WTC11 (cell line): ENCODE measurements at regions not wholly inside any gene's neighbourhood (a gene's known extent, or its start where the extent isn't known, plus 50 kb on each side); places are given as distances from the start of the nearest gene placed in this dataset.

Experiments
- ATAC-seq: fragments of 200-7000 bp; cut with Tn5 transposase; 2 replicates; pipeline ENCODE4 v1.10.0; 2021; ENCODE audit warnings: mild to moderate bottlenecking, moderate library complexity
- CTCF ChIA-PET: fragments of 300-600 bp; sonication (Branson Sonifier 250); formaldehyde crosslinking; loops from one replicate; lab custom pipeline; 2021; ENCODE audit warnings: antibody characterized with exemption; lab: Charles Lee
- POLR2A ChIA-PET: fragments of 350-600 bp; sonication (Branson Sonifier 250); formaldehyde crosslinking; loops from one replicate; lab custom pipeline; 2021; ENCODE audit warnings: antibody characterized with exemption; lab: Charles Lee
- DNase-seq: peaks from one replicate; pipeline ENCODE4 v3.0.0; 2021; ENCODE audit warnings: low spot score
- H3K27ac Mint-ChIP-seq: 2 replicates; pipeline ENCODE4 v1.8.0; 2021; ENCODE audit warnings: mixed read lengths
- H3K27me3 Mint-ChIP-seq: 2 replicates; pipeline ENCODE4 v1.8.0; 2021; ENCODE audit warnings: low read depth, mild to moderate bottlenecking, moderate library complexity, mixed read lengths
- H3K36me3 Mint-ChIP-seq: 2 replicates; pipeline ENCODE4 v1.8.0; 2021; ENCODE audit warnings: mixed read lengths
- H3K4me1 Mint-ChIP-seq: 2 replicates; pipeline ENCODE4 v1.8.0; 2022; ENCODE audit warnings: mixed read lengths
- H3K4me3 Mint-ChIP-seq: 2 replicates; pipeline ENCODE4 v1.8.0; 2021; ENCODE audit warnings: mild to moderate bottlenecking, moderate library complexity, mixed read lengths
- H3K9me3 Mint-ChIP-seq: 2 replicates; pipeline ENCODE4 v1.8.0; 2021; ENCODE audit warnings: mixed read lengths
- CREM ChIP-seq: sonication (generic); formaldehyde crosslinking; IDR thresholded peaks from 2 replicates; pipeline ENCODE4 v1.8.1; 2022; ENCODE audit warnings: mild to moderate bottlenecking, missing genetic modification reagents, moderate library complexity
- EMX1 ChIP-seq: fragments of 250-450 bp; sonication (Bioruptor Pico); IDR thresholded peaks from 2 replicates; pipeline ENCODE4 v1.8.0; 2021; ENCODE audit warnings: mild to moderate bottlenecking
- FOXJ3 ChIP-seq: sonication (generic); formaldehyde crosslinking; IDR thresholded peaks from 2 replicates; pipeline ENCODE4 v1.9.0; 2021; ENCODE audit warnings: missing genetic modification reagents, mild to moderate bottlenecking, borderline replicate concordance
- FOXK1 ChIP-seq: sonication (generic); formaldehyde crosslinking; IDR thresholded peaks from 2 replicates; pipeline ENCODE4 v1.8.0; 2022; ENCODE audit warnings: mild to moderate bottlenecking, moderate library complexity, missing genetic modification reagents
- FOXP1 ChIP-seq: sonication (generic); formaldehyde crosslinking; IDR thresholded peaks from 2 replicates; pipeline ENCODE4 v1.8.0; 2022; ENCODE audit warnings: missing genetic modification reagents, mild to moderate bottlenecking, moderate library complexity, borderline replicate concordance
- GTF2I ChIP-seq: fragments of 250-450 bp; sonication (Bioruptor Pico); conservative IDR thresholded peaks from 2 replicates; pipeline ENCODE4 v1.4.0; 2021; ENCODE audit warnings: mild to moderate bottlenecking
- KAT7 ChIP-seq: sonication (generic); formaldehyde crosslinking; IDR thresholded peaks from 2 replicates; pipeline ENCODE4 v1.8.1; 2023; ENCODE audit warnings: missing genetic modification reagents, mild to moderate bottlenecking, borderline replicate concordance
- NR1H2 ChIP-seq: sonication (generic); formaldehyde crosslinking; IDR thresholded peaks from 2 replicates; pipeline ENCODE4 v1.9.0; 2021; ENCODE audit warnings: mild to moderate bottlenecking, moderate library complexity, missing genetic modification reagents
- NR3C1 ChIP-seq: sonication (generic); formaldehyde crosslinking; conservative IDR thresholded peaks from 2 replicates; pipeline ENCODE4 v1.8.1; 2023; ENCODE audit warnings: low read depth, mild to moderate bottlenecking, missing genetic modification reagents
- OVOL2 ChIP-seq: fragments of 250-450 bp; sonication (Bioruptor Pico); IDR thresholded peaks from 2 replicates; pipeline ENCODE4 v1.9.0; 2021; ENCODE audit warnings: mild to moderate bottlenecking, borderline replicate concordance
- PRRX2 ChIP-seq: fragments of 250-450 bp; sonication (Bioruptor Pico); IDR thresholded peaks from 2 replicates; pipeline ENCODE4 v1.8.0; 2021; ENCODE audit warnings: mild to moderate bottlenecking
- RELA ChIP-seq: sonication (generic); formaldehyde crosslinking; IDR thresholded peaks from 2 replicates; pipeline ENCODE4 v1.8.1; 2022; ENCODE audit warnings: missing genetic modification reagents, mild to moderate bottlenecking, borderline replicate concordance
- RORB ChIP-seq: fragments of 250-450 bp; sonication (Bioruptor Pico); IDR thresholded peaks from 2 replicates; pipeline ENCODE4 v1.9.0; 2021; ENCODE audit warnings: mild to moderate bottlenecking
- SOX15 ChIP-seq: fragments of 250-450 bp; sonication (Bioruptor Pico); IDR thresholded peaks from 2 replicates; pipeline ENCODE4 v1.9.0; 2021; ENCODE audit warnings: mild to moderate bottlenecking
- SP1 ChIP-seq: sonication (generic); formaldehyde crosslinking; conservative IDR thresholded peaks from 2 replicates; pipeline ENCODE4 v1.8.1; 2022; ENCODE audit warnings: missing genetic modification reagents
- ZNF121 ChIP-seq: sonication (generic); formaldehyde crosslinking; IDR thresholded peaks from 2 replicates; pipeline ENCODE4 v1.8.0; 2023; ENCODE audit warnings: missing genetic modification reagents
- ZNF138 ChIP-seq: sonication (generic); formaldehyde crosslinking; conservative IDR thresholded peaks from 2 replicates; pipeline ENCODE4 v1.8.1; 2022; ENCODE audit warnings: mild to moderate bottlenecking, moderate library complexity, missing genetic modification reagents
- TF ChIP-seq, protein P1 (sequence below): fragments of 250-450 bp; sonication (Bioruptor Pico); IDR thresholded peaks from 2 replicates; pipeline ENCODE4 v2.1.2; 2022; ENCODE audit warnings: mild to moderate bottlenecking, moderate library complexity
- TF ChIP-seq, protein P2 (sequence below): sonication (generic); formaldehyde crosslinking; IDR thresholded peaks from 2 replicates; pipeline ENCODE4 v1.8.1; 2022; ENCODE audit warnings: missing genetic modification reagents, borderline replicate concordance
- TF ChIP-seq, protein P3 (sequence below): sonication (generic); formaldehyde crosslinking; IDR thresholded peaks from 2 replicates; pipeline ENCODE4 v1.8.1; 2022; ENCODE audit warnings: low read depth, mild to moderate bottlenecking, moderate library complexity, missing genetic modification reagents, borderline replicate concordance
- TF ChIP-seq, protein P4 (sequence below): sonication (generic); formaldehyde crosslinking; IDR thresholded peaks from 2 replicates; pipeline ENCODE4 v1.8.1; 2023; ENCODE audit warnings: mild to moderate bottlenecking, missing genetic modification reagents, moderate library complexity
- TF ChIP-seq, protein P5 (sequence below): sonication (generic); formaldehyde crosslinking; IDR thresholded peaks from 2 replicates; pipeline ENCODE4 v1.8.1; 2022; ENCODE audit warnings: mild to moderate bottlenecking, moderate library complexity, missing genetic modification reagents

DNA sequence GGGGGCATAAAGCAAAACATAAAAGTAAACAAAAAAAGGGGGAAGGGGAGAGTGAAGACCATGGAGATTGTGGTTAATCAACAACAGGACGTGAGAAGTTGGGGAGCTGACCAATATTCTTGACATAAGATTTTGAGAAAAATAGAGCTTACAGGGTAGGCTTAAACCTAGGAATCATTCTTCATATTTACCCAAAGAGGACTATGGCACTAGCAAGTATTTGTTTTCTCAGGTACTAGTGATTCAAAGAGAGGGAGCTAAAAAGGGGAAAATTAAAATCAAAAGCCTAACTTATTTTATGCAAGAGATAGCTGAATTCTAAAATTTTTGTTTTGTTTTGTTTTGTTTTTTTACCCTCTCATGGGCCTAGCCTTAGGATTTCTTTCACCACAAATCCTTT lies 427.5 kb downstream of the PIK3R1 start:
- H3K36me3 Mint-ChIP-seq: no peaks in the 10 kb centered on the region

DNA sequence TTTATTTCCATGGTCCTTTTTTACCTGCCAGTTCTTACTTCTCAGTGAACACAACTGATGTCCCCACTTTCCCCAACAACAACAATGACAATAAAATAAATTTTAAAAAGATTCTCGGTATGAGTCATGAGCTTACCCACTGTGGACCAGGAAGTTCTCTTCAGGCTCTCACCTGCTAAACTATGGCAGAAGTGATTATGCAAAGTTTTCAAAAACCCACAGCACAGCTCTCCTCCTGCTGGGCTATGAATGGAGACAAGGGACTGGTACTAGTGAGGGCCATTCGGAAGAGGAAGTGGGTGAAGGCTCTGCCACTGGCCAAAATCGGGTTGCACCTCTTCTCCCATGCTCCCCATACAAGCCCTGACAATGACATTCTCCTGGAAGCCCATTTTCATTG lies 429.4 kb downstream of the PIK3R1 start:
- POLR2A ChIA-PET: no interaction called here
- Mint-ChIP-seq H3K27me3 (peaks cover 6% of the 10 kb centered on the region), H3K27ac (no peak overlapping the region), H3K9me3 (no peaks in the 10 kb centered on the region), H3K4me1 (peaks cover 31% of the 10 kb centered on the region), H3K4me3 (no peak overlapping the region), H3K36me3 (no peaks in the 10 kb centered on the region)
- CTCF ChIA-PET: interaction anchor here (0.7 kb wide), 1 partner anchor 358 kb away, joined by 3 read pairs; no protein-coding TSS in a partner anchor
- ATAC-seq (no peak), DNase-seq (no peak)
- TF ChIP-seq, protein P1, sequence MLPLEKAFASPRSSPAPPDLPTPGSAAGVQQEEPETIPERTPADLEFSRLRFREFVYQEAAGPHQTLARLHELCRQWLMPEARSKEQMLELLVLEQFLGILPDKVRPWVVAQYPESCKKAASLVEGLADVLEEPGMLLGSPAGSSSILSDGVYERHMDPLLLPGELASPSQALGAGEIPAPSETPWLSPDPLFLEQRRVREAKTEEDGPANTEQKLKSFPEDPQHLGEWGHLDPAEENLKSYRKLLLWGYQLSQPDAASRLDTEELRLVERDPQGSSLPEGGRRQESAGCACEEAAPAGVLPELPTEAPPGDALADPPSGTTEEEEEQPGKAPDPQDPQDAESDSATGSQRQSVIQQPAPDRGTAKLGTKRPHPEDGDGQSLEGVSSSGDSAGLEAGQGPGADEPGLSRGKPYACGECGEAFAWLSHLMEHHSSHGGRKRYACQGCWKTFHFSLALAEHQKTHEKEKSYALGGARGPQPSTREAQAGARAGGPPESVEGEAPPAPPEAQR (CRISPR knock-in tag): no peak
- TF ChIP-seq OVOL2 (CRISPR knock-in tag): no peak
- TF ChIP-seq ZNF138 (CRISPR knock-in tag): no peak
- TF ChIP-seq, protein P2, sequence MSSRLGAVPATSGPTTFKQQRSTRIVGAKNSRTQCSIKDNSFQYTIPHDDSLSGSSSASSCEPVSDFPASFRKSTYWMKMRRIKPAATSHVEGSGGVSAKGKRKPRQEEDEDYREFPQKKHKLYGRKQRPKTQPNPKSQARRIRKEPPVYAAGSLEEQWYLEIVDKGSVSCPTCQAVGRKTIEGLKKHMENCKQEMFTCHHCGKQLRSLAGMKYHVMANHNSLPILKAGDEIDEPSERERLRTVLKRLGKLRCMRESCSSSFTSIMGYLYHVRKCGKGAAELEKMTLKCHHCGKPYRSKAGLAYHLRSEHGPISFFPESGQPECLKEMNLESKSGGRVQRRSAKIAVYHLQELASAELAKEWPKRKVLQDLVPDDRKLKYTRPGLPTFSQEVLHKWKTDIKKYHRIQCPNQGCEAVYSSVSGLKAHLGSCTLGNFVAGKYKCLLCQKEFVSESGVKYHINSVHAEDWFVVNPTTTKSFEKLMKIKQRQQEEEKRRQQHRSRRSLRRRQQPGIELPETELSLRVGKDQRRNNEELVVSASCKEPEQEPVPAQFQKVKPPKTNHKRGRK: no peak
- no peak for TF ChIP-seq NR3C1 (CRISPR knock-in tag)
- no peak for TF ChIP-seq PRRX2 (CRISPR knock-in tag)
- TF ChIP-seq, protein P3, sequence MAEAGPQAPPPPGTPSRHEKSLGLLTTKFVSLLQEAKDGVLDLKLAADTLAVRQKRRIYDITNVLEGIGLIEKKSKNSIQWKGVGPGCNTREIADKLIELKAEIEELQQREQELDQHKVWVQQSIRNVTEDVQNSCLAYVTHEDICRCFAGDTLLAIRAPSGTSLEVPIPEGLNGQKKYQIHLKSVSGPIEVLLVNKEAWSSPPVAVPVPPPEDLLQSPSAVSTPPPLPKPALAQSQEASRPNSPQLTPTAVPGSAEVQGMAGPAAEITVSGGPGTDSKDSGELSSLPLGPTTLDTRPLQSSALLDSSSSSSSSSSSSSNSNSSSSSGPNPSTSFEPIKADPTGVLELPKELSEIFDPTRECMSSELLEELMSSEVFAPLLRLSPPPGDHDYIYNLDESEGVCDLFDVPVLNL: no peak
- TF ChIP-seq, protein P4, sequence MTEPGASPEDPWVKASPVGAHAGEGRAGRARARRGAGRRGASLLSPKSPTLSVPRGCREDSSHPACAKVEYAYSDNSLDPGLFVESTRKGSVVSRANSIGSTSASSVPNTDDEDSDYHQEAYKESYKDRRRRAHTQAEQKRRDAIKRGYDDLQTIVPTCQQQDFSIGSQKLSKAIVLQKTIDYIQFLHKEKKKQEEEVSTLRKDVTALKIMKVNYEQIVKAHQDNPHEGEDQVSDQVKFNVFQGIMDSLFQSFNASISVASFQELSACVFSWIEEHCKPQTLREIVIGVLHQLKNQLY (CRISPR knock-in tag): no peak
- no peak for TF ChIP-seq CREM (CRISPR knock-in tag)
- no peak for TF ChIP-seq SP1
- TF ChIP-seq SOX15 (CRISPR knock-in tag): no peak
- no peak for TF ChIP-seq KAT7 (CRISPR knock-in tag)
- TF ChIP-seq FOXP1 (CRISPR knock-in tag): no peak
- no peak for TF ChIP-seq RORB
- TF ChIP-seq NR1H2: no peak
- no peak for TF ChIP-seq FOXJ3 (CRISPR knock-in tag)
- TF ChIP-seq, protein P5, sequence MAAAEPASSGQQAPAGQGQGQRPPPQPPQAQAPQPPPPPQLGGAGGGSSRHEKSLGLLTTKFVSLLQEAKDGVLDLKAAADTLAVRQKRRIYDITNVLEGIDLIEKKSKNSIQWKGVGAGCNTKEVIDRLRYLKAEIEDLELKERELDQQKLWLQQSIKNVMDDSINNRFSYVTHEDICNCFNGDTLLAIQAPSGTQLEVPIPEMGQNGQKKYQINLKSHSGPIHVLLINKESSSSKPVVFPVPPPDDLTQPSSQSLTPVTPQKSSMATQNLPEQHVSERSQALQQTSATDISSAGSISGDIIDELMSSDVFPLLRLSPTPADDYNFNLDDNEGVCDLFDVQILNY (CRISPR knock-in tag): no peak
- no peak for TF ChIP-seq GTF2I
- TF ChIP-seq ZNF121 (CRISPR knock-in tag): no peak
- no peak for TF ChIP-seq FOXK1 (CRISPR knock-in tag)

More for the DNA sequence above, 427.5 kb downstream of the PIK3R1 start:
- H3K4me1 Mint-ChIP-seq: peaks cover 28% of the 10 kb centered on the region
- no peak overlapping the region for H3K4me3 Mint-ChIP-seq
- TF ChIP-seq, protein P1 (CRISPR knock-in tag): no peak
- TF ChIP-seq NR1H2: no peak
- no peak for TF ChIP-seq GTF2I
- no peak for TF ChIP-seq FOXP1 (CRISPR knock-in tag)
- TF ChIP-seq, protein P4 (CRISPR knock-in tag): no peak
- TF ChIP-seq RELA (CRISPR knock-in tag): no peak
- TF ChIP-seq EMX1 (CRISPR knock-in tag): no peak
- no peak for TF ChIP-seq OVOL2 (CRISPR knock-in tag)
- no peaks in the 10 kb centered on the region for H3K9me3 Mint-ChIP-seq
- ATAC-seq: no peak
- ChIA-PET CTCF (no interaction called here), POLR2A (no interaction called here)
- peaks cover 6% of the 10 kb centered on the region for H3K27me3 Mint-ChIP-seq
- no peak overlapping the region for H3K27ac Mint-ChIP-seq
- DNase-seq: no peak
